NAMALWA (cell line): ENCODE measurements at regions not wholly inside any gene's neighbourhood (a gene's known extent, or its start where the extent isn't known, plus 50 kb on each side); places are given as distances from the start of the nearest gene placed in this dataset.

Experiments used
- DNase-seq: peaks from one replicate; pipeline ENCODE4 v3.0.0-alpha.2; 2015; ENCODE audit warnings: low spot score

DNA sequence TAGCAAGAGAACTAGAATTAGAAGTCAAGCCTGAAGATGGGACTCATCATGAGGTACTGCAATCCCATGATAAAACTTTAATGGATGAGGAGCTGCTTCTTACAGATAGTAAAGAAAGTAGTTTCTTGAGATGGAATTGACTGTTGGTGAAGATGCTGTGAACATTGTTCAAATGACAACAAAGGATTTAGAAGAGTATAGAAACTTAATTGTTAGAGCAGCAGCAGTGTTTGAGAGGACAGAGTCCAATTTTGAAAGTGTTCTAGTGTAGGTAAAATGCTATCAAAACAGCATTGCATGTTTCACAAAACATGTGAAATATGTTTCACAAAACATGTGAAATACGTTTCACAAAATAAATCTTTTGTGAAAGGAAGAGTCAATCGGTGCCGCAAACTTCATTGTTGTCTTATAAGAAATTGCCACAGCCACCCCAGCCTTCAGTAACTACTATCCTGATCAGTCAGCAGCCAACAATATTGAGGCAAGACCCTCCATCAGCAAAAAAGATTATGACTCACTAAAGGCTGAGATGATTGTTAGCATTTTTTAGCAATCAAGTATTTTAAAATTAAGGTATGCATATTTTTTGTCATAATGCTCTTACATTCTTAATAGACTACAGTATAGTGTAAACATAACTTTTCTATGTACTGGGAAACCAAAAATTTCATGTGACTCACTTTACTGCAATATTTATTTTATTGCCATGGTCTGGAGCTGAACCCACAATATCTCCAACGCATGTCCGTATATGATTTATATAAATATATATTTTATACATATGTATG, 173.4 kb upstream of the BMP4 start:
- DNase-seq = no peak

DNA sequence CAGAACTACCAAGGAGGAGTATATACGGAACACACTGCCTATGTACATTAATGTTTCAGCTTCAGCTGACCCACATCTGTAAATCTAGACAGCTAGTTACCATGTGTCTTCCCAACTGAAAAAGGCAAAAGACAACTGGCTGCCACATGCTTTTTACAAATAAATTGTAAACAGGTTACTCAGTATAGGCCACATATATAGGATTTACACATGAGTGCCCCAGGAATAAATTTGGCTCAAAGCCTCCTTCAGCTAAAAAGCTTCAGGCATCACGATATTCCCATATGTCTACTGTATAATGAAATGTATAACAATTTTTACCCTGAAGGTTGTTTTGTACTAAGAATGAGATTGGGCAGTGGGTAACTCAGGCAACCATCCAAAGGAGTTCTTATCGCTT, 175.9 kb upstream of the BMP4 start:
- no peak for DNase-seq

DNA sequence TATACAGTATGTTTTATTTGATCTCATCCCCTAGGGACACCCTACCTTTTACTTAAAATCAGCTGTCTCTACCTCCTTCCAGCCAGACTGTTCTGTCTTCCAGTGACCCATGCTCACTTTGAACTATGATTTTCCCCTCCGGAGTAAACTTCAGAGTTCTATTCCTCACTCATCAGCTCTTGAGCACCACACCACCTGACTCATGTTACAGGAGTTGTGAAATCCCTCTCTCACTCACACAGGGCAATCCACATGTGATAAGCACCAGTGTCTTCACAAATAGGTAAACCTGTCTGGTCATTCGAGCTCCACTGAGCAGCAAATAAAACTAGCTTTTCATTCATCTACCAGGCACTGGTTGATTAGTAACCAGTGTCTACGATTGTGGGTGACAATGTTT, 177.3 kb upstream of the BMP4 start:
- no peak for DNase-seq

DNA sequence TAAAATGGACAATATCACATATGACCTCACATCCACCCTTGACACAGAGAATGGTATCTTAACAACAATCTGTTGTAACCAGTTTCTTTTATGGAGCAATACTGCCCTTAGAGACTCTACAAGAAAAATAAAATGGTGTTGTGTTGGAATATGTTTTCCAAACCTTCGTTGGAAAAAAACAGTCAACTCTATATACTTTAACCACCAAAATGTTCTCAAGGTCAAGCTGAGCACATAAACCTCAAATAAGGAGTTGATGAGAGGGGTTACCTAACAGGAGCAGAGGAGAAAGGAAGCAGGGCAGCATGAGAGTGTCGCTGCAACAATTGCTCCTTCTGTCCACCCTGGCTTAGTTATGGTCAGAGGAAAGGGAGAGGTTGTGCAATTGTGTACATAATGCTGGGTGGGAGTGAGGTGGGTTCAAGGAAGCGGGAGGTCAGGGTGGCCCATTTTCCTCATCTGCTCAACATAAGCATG, 179.2 kb upstream of the BMP4 start:
- no peak for DNase-seq

DNA sequence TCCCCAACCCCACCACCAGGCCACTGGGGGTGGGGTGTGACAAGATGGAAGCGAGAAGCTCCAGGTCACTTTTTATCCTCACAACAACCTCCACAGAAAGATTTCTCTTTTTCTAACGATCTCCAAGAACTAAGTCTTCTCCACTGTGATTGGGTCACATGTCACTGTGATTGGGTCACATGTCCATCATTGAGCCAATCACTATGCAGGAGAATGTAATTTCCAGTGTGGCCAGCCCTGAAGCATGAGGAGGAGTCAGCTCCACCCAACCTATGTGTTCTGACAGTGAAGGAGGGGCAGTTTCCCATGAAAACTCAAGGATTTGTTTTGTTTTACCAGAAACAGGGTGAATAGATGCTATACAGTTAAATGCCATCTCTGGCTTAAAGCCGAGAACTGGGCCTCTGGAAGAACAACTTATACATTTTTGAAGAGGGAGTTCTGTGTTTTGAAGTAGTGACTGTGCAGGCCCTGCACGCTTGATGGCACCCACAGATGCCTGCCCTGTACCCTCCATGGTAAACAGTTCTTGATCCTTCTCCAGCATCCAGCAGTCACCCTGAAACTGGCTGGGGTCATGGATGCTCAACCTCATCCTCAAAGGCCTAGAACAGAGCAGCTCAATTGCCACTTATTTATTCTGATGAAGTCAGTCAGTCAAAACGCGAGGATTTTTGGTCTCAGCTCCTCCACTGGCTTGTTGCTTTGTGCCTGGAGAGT, 180.4 kb upstream of the BMP4 start:
- no peak for DNase-seq

DNA sequence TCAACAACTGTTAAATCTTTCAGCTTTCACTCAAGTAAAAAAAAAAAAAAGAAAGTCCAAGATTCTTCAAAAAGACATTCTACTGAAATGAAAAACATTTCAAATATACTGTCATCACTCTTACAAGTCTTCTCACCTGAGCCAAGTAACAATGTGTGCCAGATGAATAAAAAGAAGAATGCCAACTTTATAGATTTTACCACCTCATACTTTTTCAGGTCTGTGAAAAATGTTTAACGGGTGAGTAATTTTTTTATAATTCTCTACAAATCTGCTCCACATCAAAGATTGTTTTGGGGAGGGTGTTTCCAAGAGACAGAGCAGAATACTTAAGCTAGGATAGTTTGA, 181.0 kb upstream of the BMP4 start:
- DNase-seq = no peak

DNA sequence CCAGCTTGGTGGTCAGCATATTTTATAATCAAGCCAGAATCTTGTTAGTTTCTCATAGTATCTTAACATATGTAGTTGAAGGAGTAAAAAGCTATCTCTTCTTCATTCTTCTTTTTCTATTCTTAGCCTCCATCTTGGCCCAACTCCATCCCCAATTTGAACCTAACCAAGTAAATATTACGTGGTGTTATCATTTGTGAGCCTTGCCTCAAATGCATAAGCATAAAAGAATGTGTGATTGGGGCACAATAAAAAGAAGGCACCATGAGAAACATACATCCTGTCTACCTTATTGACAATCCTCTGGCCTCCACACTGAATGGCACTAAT, 181.4 kb upstream of the BMP4 start:
- DNase-seq = no peak

DNA sequence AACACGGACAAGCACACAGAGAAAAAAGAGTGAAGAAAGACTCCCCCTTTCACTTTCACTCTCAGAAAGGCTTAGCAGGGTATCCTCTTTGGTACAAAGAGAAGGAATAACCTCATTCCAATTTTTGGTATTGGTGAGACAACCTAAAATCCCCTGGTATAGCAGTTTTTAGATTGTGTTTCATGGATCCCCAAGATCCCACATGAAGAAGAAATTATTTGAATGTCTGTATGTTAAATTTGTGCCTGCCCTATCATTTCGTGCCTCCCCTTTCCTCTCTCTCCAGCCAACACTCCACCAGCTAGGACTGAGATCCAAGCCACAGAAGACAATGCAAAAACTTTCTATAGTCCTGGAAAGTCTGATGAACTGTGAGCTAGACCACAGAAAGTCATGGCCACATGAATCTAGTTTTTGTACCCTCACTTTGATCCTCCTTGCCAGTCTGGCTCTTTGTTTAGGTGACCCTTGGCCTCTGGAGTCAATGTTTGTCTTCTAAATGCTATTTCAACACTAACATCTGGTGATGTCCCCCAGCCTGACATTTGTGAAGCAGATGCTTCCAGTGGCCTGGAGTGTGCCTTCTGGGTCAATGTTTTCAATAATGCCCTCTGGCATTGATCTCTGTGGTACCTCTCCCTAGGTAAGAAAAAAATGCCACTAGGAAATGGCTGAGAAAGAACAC, 181.9 kb upstream of the BMP4 start:
- DNase-seq = no peak

DNA sequence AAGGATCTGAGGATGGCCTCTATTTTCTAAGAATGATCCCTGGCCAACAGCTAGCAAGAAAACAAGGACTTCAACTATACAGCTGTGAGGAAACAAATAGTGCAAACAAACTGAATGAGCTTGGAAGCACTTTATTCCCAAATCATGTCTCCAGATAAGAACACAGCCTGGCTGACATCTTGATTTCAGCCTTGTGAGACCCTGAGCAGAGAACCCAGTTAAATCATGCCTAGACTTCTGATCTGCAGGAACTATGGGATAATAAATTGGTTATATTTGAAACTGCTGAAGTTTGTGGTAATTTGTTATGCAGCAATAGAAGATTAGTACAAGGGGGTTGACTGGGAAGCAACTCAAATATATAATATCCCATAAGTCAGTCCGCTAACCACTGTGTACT, 183.9 kb upstream of the BMP4 start:
- DNase-seq = no peak

DNA sequence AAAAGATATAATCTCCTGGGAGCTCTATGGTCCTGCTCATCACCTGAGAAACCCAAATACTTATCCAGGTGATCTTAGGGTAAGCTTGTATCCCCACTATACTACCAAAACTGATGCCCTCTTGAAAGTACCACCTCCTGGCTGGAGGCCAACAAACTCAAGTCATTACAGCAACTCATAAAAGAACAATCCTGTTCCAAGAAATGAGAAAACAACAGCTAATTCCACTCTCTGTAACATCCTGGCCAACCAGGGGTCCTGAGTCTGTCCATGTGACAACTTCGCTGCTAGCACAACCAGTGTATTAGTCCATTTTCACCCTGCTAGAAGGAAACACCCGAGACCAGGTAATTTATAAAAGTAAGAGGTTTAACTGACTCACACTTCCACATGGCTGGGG, 190.0 kb upstream of the BMP4 start:
- DNase-seq = no peak

DNA sequence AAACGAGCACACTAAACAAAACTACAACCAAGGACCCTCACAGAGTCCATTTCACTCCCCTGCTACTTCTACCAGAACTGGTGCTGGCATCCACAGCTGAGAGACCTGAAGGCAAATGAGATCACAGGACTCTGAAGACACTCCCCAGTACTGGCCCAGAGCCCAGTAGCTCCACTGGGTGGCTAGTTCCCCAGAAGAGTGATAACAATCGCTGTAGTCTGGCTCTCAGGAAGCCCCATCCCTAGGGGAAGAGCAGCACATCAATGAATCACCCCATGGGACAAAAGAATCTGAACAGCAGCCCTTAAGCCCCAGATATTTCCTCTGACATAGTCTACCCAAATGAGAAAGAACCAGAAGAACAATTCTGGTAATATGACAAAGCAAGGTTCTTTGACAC, 190.7 kb upstream of the BMP4 start:
- DNase-seq = no peak

DNA sequence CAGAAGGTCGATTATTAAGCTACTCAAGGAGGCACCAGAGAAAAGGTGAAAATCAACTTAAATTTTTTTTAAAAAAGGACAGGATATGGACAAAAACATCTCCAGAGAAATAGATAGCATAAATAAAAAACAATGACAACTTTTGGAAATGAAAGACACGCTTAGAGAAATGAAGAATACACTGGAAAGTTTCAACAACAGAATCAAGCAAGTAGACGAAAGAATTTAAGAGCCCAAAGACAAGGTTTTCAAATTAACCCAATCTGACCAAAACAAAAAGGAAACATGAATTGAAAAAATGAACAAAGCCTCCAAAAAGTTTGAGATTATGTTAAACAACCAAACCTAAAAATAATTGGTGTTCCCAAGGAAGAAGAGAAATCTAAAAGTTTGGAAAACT, 191.1 kb upstream of the BMP4 start:
- no peak for DNase-seq

DNA sequence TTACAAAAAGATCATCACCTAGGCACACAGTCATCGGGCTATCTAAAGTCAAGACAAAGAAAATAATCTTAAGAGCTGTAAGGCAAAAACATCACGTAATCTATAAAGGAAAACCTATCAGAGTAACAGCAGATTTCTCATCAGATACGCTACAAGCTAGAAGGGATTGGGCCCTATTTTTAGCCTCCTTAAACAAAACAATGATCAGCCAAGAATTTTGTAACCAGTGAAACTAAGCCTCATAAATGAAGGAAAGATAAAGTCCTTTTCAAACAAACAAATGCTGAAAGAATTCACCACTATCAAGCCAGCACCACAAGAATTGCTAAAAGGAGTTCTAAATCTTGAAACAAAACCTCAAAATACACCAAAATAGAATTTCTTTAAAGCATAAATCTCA, 191.6 kb upstream of the BMP4 start:
- DNase-seq = no peak

DNA sequence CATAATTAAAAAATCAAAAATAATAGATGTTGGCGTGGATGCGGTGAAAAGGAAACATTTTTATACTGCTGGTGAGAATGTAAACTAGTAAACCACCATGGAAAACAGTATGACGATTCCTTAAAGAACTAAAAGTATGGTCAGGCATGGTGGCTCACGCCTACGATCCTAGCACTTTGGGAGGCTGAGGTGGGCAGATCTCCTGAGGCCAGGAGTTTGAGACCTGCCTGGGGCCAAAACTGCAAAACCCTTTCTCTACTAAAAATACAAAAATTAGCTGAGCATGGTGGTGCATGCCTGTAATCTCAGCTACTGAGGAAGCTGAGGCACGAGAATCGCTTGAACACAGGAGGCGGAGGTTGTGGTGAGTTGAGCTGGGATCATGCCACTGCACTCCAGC, 195.7 kb upstream of the BMP4 start:
- DNase-seq = no peak

DNA sequence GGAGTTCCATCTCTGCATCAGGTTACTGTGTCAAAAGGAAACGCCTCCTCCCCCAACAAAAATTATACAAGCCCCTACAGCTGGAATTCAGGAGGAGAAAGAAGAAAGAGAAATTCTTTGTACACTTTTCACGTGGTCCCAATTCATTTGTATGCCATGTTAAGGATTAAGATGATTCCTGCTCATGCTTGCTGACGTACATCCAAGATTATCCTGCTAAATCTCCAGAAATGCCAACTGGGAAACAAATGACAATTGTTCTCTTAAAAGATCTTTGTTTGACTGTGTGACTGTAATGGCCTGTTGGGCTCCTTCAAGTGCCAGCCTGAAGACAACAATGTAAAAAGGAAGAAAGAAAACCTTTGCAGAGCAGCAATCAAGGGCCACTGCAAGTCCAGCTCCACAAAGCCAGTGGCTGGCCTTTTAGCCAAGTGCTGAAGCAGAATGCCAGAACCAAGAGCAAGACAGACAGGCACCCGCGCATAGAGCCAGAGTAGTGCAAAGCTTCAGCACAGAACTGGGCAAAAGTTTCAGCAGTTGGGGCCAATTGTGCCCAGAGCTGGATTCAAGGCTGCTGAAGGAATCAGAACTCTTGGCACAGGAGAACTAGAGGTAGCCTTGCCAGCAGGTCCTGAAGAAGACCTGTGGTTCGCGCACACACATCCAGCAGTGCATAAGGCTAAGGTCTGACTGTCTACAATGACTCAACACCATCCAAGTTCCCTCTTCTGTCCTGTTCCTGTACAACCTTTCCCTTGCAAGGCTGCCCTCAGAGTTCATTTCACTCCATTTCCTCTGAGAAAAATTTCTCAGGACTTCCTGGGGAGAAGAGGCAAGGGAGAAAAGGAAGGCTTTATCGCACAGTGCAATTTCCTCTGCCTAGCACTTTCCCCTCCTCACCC, 209.7 kb upstream of the BMP4 start:
- no peak for DNase-seq

DNA sequence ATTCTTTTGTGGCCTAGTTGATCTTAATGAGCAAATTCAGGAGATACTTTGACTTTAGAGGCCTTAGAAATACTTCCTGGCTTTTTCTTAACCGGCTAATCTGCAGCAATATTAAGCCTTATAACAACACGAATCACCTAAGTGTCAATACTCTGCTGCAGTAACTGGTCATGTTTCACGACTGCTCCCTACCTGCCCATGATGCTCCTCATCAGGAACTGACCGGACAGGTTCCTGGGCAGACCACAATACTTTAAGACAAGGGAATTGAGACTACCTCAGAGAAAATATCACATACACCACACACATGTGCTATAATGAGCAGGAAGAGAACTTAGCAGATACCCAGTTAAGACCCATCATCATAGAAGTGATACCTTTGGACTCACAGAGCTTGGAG, 211.9 kb upstream of the BMP4 start:
- no peak for DNase-seq

DNA sequence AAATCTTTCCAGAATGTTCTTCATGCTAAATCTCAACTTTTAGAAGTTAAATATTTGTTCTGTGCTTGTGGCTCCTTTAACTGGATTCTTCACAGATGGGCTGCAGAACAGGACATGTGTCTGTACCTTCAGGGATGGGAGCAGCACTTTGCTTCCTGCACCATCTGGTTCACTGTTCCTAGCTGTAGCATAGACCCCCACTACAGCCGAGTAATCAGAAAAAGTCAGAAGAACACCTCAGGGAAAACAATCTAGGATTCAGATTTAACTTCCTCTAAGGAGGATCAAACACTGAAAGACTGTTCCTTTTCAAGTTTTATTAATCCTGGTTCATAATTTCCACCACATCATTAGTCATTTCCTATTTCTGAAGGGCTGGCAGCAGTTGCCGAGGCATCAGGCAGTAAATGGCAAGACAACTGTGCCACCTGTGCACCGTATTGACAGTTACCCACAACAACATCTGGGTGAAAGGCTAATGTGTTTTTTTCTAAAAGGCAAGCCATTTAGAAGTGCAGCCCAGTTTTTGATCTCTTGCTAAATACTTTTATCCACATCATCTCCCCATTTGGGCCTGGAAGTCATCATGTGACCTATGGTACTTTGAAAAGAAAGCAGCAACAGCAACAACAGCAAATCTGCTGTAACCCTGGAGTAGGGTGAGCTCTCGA, 212.8 kb upstream of the BMP4 start:
- DNase-seq = peak; percentile 25

DNA sequence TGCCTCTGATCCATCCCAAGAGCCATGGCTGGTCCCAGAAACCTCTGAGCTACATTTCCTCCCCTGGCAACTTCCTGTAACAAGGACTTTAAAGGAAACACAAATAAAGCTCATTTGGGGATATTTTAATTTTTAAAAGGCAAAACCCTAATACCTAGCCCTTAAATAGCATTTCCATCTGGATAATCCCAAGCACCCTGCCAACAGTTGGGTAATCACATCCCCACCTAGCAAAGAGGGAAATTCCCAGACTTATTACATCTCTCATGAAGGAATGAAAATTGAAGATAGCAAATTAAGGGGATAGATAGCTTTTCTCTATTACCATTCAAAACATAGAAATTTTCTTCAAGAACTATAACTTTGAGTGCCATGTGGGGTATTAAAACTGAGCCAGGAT, 213.7 kb upstream of the BMP4 start:
- no peak for DNase-seq

DNA sequence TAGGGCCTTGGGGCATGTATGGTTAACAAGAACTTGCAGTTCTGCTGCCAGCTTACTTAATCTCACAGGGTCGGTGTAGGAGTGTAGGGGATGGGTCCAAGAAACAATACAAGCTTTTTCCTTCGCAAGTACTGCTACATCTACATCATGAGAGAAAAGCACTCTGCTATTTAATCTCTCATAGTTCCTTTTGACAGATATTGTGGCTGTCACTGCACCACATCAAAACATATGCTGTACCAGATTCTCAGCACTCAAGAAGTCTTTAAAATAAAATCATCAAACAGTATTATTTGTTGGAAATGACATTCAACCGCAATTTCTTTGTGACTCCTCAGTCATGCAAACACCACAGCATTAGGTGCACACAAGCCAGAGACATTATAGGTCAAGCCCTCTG, 215.5 kb upstream of the BMP4 start:
- no peak for DNase-seq

DNA sequence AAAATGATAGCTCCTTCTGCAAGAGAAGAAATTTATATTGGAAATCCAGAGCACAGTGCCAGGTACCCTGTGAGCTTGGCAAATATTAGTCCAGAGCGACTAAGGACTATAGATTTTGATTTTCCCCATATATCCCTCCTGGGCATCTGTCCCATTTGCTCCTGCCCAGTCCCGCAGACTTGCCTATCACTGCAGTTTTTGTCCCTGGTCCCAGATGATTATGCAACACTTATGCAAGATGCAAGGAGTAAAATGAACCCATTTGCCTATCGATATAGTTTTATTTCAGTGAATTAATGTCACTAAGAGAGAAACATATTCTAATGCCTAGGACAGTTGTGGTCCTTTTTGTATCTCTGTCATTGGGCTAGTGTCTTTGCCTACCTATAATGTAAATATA, 215.9 kb upstream of the BMP4 start:
- DNase-seq = no peak

DNA sequence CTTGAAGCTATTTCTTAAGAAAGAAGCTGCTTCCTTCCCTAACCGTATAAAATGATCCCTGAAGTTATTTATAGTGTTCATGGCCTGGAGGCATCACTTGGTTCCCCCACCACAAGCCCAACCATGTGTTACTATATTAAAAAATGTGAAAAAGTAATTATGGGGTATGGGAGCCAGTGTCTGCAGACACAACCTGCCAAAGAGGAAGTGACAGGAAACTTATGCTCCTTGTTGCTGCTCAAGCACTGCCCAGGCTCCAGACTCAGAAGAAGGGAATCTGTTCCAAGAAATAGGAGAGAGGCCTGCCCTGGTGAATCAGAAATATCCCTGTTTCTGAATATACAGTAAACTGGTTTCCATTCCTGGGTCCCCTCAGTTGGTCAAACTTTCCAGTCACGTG, 217.2 kb upstream of the BMP4 start:
- no peak for DNase-seq

DNA sequence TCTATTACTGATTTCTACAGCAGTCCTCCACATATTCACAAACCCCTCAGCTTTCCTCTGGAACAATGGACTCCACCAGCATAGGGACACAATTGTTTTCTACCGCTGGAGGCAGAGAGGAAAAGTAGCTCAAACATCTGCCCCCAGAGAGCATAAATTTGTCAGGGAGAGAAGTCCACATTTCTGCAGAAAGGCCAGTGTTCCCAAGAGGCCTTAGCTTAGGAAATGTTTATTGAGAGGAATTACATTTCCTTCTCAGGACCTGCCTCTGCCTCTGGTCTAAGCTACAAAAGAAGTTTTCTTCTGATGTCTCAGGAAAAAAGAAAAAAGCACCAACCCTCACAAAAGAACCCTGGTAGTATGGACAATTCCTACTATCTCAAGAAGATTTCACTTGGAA, 217.8 kb upstream of the BMP4 start:
- DNase-seq = no peak
